ENCODE measurements at regions not wholly inside any gene's neighbourhood (a gene's known extent, or its start where the extent isn't known, plus 50 kb on each side); places are given as distances from the start of the nearest gene placed in this dataset.

DNA sequence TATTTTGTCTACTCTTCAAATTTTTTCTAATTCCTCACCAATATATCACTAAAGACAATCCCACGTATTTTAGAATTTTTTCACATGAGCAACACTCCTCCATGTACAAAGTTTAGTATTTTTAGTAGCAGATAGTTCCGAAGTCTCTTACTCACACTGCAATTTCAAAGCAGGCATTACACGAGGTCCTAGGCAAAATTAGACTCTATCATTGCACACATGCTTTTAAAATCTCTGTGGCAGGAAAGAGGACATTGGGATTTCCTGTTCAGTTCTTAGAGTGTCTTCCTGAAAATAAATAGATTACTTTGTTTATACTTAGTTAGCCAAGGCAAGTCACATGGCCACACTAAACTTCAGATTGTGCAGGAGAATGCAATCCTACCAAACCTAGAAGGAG lies 847.7 kb downstream of the ROBO2 start:
- TF ChIP-seq, protein P1, sequence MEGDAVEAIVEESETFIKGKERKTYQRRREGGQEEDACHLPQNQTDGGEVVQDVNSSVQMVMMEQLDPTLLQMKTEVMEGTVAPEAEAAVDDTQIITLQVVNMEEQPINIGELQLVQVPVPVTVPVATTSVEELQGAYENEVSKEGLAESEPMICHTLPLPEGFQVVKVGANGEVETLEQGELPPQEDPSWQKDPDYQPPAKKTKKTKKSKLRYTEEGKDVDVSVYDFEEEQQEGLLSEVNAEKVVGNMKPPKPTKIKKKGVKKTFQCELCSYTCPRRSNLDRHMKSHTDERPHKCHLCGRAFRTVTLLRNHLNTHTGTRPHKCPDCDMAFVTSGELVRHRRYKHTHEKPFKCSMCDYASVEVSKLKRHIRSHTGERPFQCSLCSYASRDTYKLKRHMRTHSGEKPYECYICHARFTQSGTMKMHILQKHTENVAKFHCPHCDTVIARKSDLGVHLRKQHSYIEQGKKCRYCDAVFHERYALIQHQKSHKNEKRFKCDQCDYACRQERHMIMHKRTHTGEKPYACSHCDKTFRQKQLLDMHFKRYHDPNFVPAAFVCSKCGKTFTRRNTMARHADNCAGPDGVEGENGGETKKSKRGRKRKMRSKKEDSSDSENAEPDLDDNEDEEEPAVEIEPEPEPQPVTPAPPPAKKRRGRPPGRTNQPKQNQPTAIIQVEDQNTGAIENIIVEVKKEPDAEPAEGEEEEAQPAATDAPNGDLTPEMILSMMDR (IDR thresholded peaks at IDR 0.05): no peak
- no peak for TF ChIP-seq POLR2A (IDR thresholded peaks at IDR 0.05)

All from esophagus squamous epithelium (tissue), 4 donors.